Activated T-helper 1 cell treated with Interleukin-2 at 50 U/mL for 16 hours (primary cell): ENCODE measurements at regions not wholly inside any gene's neighbourhood (a gene's known extent, or its start where the extent isn't known, plus 50 kb on each side); places are given as distances from the start of the nearest gene placed in this dataset.

ENCODE experiments used
- DNase-seq: peaks from one replicate; pipeline ENCODE4 v3.0.0-alpha.2; 2020; ENCODE audit warnings: low read depth

DNA sequence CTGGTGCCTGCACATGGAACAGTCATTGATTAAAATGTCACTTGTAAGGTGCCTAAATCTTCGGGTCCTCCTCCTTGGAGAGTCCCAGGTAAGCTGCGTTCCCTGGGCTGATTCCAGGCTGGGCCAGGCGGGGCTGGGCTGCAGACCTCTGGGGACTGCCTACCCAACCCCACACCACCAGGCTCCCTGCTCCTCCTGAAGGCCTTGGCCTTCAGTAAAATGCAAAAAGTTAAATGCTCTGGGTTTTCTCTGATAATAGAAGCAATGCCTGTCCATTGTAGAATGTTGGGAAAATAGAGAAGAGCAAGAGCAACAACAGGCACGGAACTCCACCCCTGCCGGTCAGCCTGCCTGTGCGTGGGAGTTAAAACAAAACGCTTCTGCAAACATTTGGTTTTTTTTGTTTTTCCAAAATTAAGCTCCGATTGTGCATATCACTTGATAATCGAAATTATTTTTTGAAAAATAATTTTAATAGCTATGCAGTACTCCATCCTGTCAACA is 363.9 kb downstream of the SEC14L1 start:
- no peak for DNase-seq

DNA sequence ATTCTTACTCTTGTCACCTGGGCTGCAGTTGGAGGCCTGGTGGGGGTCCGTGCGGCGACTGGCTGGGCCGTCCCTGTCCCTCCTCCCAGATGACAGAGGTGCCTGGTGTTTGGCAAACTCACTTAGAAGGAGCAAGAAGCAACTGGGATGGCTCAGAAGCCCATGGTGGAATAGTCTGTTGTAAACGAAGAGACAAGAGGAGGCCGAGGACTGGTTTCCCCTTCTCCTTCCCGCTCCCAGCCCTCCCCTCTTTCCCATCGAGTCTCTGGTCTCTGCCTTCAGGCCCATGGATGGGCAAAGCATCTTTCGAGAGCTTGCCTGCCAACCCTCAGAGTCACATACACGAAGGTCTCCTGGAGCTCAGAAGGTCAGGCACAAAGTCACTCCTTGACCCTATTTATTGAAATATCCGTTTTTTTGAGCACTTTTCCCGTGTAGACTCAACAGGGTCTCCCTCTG is 364.4 kb downstream of the SEC14L1 start:
- DNase-seq: no peak

DNA sequence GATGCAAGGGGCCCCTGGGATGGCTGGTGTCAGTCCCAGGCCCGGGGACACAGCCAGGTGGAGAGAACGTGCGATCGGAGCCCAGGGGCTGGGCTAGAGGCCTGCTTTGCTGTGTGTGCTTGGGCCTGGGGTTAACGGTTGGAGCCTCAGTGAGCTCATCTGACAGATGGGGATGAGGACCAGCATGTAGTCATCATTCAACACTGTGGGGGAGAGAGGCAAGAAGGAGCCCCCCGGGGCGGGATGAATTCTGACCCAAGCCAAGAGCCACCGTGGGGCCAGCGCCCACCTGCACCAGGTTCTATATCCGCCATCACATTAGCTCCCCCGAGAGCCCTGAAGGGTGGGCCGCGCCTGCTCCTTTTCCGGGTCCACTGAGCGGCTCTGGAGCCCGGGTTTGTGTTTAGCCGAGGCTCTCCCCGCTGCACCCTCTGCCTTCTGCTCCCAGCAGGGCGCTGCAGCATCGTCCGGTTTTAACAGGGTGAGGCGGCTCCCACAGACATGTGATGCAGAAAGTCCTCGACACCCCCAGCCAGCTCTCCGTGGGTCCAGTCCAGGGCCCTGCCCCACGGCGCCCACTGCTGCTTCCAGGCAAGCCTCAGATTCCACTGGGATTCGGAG is 365.7 kb downstream of the SEC14L1 start:
- no peak for DNase-seq

DNA sequence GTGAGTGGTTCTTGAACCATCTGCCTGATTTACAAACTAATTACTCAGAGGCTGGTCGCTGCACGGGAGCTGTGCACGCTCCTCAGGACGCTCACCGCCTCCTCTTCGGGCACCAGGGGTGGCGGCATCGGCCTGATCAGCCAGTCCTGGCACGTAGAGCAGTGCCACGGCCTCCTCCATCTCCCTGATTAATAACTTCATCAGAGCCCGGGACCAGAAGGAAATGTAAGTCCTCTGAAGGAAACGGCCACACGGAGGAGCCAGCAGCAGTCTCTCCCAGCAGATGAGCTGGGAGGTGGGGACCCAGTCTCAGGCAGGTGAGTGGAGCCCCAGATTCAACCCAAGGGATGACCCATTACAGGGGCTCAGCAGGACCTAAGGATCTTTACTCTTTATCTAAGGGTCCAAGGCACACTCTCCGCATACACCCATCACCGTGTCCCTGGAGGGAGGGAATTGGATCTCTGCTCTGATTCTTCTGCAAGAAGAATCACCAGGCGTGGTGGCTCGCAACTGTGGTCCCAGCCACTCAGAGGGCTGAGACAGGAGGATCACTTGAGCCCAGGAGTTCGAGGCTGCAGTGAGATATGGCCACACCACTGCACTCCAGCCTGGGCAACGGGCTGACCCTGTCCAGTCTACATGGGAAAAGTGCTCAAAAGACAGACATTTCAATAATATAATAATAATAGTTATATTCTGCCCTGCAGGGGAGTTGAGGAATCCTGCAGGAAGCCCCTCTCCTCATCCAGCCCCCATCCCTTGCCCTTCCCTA is 366.5 kb downstream of the SEC14L1 start:
- DNase-seq: no peak

DNA sequence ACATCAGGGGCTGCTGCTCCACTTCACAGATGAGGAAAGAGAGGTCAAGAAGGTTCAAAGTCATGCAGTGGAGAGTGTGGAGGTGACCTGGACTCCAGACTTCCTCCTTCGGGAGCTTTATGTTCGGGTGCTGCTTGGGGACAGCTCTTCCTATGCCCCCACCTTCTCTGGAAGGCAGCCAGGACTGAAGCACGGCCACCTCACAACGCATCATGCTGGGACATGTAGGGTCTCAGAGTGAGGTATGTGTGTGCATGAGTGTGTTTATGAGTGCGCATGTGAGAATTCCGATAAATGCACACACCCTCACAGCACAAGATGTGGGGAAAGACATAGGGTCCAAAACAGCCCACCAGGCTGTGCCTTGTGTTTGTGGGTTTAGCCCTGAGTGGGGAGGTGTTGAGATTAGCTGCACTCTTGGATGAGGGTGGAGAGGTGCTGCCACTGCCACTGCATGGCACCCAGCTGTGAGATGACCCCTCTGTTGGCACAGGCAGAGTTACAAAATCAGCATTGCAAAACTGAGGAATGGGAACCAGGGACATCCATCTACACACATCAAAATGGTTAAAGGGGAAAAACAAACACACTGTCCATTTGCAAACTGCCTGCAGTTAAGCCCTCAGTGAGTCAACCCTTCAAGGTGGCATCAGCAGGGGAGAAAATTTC is 367.4 kb downstream of the SEC14L1 start:
- DNase-seq: no peak

DNA sequence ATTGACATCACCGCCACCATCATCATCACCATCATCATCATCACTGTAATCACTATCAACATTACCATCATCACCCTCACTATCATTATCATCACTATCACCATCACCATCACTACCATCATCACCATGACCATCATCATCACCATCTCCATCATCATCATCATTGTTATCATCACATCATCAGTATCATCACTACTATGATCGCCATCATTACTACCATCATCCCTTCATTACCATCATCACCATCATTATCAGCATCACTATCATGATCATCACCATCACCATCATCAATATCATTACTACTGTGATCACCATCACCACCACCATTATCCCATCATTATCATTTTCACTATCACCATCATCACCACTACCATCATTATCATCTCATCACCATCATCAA is 368.3 kb downstream of the SEC14L1 start:
- DNase-seq: no peak

DNA sequence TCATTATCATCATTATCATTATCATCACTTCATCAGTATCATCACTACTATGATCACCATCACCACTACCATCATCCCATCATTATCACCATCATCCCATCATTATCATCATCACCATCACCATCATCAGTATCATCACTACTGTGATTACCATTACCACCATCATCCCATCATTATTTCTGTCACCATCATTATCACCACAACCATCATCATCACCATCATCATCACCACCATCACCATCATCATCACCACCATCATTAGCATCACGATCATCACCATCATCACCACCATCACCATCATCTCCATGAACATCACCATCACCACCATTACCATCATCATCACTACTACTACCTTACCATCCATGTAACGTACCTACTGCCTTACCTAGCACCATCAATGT is 368.8 kb downstream of the SEC14L1 start:
- DNase-seq: no peak

DNA sequence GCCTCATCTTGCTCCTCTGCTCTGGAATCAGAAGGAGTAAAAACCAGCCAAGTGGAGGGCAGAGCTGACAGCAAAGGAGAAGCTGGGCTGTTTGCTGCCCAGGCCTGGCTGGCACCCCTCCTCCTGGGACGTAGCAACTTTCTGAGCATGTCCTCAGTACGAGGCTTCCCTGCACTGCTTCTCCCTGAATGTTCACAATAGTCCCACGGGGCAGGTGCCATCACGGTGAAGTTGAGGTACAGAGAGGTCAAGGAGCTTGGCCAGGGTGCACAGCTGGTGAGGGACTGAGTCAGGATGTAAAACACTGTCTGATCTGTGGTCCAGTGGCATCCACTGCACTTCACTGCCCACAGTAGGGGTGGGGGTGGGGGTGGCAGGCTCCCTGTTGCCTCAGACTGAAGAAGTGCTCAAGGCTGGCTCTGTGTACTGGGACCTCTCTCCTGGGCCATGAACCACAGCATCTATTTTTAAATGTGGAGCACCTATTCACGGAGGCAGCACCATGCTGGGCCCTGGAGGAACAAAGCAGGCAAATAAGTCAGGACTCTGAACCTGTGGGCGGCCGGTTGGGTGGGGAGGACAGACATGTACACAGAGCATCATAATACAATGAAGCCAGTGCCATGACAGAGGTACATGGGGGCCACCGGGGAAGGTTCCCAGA is 369.5 kb downstream of the SEC14L1 start:
- DNase-seq: no peak

DNA sequence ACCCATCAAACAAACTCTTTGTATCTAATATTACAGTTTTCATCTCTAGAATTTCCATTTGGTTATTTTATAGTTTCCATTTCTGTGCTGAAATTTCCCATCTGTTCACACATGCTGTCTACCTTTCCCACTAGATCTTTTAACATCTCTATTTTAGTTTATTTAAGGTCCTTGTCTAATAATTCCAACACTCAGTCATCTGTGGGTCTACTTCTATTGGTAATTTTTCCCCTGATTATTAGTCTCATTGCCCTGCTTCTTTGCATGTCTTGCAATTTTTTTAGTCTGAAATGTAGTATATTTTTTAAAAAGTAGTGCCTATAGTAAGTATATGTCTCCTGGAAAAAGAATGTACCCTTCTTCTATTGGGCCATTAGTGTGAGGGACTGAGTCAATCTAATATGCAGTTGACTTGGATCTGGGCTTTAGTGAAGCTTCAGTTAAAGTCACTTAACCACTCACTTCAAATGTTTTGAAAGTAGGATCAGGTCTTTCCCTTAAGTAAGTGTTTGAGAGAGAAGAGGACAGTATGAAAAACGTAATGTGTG is 370.8 kb downstream of the SEC14L1 start:
- DNase-seq: no peak

DNA sequence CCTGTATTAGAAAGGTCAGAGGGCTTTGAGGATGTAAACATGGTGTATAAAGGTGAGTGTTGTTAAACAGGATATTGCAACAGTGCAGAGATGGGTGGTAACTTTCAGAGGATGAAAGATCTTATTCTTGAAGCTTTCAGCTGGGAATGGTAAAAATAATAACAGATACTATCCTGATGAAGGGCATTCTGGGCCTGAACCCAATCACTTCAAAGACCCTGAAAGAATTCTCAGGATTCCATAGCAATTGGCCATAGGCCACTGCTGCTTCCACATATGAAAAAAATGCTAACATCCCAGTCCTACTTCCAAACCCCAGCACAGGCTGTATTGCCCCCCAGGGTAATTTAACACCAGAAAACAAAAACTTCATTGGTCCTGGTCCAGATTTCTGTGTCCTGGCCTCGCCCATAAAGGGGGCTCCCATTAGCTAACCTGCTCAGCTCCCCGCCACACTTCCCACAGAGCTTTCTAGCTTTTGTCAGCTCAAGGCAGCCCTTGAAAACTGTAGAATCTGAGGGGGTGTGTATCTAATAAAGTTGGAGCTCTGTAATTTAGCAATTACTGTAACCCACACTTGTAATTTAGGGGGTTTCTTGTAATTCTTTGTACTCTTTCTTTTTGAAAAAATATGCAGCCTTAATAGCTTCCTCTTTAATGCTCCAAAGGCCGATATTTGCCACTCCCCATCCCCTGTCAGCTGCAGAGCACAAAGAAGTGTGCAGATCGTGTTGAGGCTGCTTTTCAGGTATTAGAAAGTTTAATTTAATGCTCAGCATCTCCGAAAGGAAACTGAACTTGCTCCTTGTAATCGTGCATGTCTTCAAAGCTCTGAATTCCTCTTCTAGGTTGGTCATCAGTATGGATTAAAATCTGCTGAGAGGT is 371.5 kb downstream of the SEC14L1 start:
- no peak for DNase-seq

DNA sequence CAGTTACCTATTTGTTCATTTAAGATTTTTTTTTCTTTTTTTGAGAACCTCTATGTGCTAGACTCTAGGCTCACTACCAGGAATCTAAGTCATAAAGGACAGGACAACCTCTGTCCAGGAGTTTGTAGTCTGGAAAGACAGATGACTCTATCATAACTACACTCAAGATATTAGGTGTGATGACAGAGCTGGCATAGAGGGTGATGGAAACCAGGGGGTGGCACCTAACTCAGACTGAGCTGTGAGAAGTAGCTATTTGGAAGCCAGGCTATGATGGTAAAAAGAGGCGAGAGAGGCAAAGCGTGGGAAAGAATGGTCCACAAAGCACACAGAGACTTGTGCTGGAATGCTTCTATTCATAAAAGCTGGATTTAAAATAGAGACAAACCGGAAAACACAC is 372.3 kb downstream of the SEC14L1 start:
- no peak for DNase-seq

DNA sequence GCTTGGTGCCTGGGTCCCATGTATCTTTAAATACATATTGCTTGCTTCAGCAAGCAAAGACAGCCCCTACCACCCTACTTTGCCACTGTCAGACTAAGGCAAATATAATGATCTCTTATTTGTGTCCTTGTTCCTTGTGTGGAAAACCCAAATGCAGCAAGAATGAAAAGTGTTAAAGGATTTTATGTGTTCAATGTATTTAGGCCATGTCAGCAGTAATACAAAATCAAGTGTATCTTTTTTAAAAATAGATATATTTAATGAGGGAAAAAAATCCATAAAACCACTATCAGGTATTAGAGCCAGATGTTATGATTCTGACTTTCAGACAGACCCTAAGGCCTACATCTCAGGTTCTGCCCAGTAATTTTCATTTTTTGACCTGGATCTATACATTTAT is 374.5 kb downstream of the SEC14L1 start:
- DNase-seq: no peak

DNA sequence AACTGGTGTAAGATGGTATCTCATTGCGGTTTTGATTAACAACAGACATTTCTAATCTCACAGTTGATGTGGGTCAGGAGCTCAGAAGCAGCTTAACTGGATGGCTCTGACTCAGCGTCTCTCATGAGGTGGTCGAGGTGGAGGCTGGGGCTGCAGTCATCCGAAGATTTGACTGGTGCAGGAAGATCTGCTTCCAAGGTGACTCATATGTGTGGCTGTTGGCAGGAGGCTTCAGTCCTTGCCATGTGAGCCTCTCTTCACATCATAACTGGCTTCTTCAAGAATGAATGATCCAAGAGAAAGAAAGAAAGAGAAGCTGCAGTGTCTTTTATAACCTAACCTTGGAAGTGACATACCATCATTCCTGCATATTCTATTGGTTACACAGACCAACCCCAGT is 376.1 kb downstream of the SEC14L1 start:
- no peak for DNase-seq

DNA sequence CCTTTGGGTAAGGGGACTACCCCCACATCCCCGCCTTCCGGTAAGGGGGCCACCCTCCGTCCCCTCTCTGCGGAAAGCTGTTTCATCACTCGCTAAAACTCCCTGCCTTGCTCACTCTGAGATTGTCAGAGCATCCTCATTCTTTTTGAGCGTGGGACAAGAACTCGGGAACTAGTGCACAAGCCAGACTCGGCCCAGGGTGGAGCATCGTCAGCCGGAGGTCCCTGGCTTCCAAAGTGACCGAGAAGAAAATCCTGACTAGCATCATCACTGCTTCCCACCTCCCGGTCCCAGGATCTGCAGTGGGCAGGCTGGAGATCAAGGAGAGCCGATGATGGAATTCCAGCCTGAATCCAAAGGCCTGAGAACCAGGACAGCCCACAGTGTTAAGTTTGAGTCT is 380.3 kb downstream of the SEC14L1 start:
- no peak for DNase-seq

DNA sequence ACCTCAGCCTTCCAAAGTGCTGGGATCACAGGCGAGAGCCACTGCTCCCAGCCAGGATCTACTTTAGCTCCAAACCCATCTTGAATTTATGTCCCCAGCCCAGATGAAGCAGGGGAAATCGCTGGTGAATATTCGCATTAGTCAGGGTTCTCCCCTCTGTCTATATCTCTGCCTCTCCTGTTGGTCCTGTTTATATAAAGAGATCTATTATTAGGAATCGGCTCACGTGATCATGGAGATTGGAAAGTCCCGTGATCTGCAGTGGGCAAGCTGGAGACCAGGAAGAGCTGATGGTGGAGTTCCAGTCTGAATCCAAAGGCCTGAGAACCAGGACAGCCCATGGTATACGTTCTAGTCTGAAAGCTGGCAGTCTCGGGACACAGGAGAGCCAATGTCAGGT is 382.8 kb downstream of the SEC14L1 start:
- DNase-seq: no peak

DNA sequence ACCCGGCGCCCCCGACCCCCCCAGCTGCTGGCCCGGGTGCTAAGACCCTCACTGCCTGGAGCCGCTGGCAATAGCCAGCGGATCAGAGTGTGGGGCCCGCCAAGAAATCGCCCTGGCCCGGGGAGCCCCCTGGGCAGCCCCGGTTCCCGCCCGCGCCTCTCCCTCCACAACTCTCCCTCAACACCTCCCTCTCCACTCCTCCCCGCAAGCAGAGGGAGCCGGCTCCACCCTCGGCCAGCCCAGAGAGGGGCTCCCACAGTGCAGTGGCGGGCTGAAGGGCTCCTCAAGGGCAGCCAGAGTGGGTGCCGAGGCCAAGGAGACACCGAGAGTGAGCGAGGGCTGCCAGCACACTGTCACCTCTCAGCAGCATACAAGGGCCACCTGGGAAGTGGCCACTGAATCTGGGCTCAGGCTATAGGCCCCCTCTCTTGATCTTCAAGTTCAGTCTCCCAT is 385.5 kb downstream of the SEC14L1 start:
- no peak for DNase-seq

DNA sequence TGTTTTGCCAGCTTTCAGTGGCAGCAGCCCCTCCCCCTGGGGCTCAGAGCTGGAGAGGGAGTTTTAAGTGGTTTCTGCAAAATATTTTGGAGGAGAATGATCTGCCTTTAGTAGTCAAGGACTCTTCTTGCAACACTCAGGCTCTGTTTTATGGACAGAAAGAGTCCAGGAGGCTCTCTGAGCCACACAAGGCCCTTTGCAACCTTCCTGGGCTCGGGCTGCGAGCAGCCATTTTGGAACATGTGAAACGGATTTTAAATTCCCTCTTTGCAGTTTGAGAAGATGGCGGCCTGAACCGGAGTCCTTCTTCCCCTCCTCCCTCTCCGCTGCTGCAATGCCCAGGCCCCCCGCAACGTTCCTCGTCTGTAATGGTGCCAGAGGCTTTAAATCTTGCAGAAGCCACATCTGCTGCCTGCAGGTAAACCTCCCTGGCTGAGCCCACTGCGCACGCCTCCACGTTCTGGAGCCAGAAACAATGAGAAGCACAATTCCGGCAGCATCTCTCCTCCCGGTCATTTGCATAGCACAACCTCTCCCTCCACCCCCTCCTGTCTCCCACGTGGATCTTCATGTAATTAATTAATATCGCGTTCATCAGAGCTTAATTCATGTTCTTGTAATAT is 386.1 kb downstream of the SEC14L1 start:
- no peak for DNase-seq

DNA sequence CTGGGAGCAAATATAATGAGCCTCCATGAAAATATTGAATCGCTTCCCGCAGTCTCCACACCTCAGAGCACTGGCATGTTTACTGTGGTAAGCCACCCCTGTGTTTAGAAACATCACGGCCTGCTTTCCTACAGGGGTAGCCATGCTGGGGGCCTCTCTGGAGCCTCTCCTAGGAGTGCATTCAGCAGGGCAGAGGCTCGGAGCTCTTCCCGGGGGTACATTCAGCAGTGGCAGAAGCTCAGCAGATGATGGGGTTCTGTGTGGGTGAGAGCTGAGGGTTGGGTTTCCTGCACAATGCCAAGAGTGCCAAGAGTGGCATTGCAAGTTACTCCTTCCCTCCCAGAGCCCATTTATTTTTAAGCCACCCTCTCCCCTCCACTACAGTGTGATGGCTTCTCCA is 386.6 kb downstream of the SEC14L1 start:
- DNase-seq: no peak

DNA sequence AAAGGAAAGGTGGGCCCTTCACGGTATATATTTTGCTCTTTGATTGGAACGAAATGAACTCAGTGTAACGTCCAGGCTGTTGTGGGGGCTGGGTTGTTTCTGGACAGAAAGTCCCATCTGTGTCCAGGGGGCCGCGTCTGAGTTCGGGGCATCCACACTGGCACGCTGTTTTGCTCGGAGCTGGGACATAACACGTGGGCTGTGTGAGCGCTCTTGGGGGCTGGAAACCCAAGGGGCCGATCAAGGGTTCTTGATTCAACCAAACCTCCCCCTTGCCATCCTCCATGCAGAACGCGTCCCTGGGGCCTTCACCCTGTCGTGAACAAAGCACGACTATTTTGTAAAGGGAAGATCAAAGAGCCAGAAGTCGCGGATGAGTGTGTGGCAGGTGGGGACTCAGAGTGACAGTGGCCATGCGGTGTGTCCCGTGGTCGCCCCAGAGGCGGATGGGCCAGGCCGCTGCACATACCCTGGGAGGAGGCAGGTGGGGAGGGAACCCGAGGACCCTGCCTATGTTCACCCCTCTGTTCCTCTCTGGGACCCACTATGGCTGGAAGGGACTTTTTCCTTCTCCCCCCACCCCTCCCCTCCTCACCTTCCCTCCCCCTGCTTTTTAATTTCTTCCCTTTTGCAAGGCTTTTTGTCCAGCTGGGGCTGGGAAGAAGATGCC is 387.2 kb downstream of the SEC14L1 start:
- DNase-seq: no peak
